Ishikawa (cell line): ENCODE measurements at regions not wholly inside any gene's neighbourhood (a gene's known extent, or its start where the extent isn't known, plus 50 kb on each side); places are given as distances from the start of the nearest gene placed in this dataset.

Experiments used
- CEBPB ChIP-seq: IDR thresholded peaks from 2 replicates; pipeline ENCODE4 v1.6.1; 2012
- CREB1 ChIP-seq: IDR thresholded peaks from 2 replicates; pipeline ENCODE4 v1.6.1; 2012; ENCODE audit warnings: low read depth
- EP300 ChIP-seq: IDR thresholded peaks from 2 replicates; pipeline ENCODE4 v1.6.1; 2012; ENCODE audit warnings: borderline replicate concordance
- RAD21 ChIP-seq: IDR thresholded peaks from 2 replicates; pipeline ENCODE4 v1.6.1; 2012; ENCODE audit warnings: low read depth
- REST ChIP-seq: IDR thresholded peaks from 2 replicates; pipeline ENCODE4 v1.6.1; 2012; ENCODE audit warnings: low read depth, mild to moderate bottlenecking
- TF ChIP-seq, protein P1 (sequence below): IDR thresholded peaks from 2 replicates; pipeline ENCODE4 v1.6.1; 2012

DNA sequence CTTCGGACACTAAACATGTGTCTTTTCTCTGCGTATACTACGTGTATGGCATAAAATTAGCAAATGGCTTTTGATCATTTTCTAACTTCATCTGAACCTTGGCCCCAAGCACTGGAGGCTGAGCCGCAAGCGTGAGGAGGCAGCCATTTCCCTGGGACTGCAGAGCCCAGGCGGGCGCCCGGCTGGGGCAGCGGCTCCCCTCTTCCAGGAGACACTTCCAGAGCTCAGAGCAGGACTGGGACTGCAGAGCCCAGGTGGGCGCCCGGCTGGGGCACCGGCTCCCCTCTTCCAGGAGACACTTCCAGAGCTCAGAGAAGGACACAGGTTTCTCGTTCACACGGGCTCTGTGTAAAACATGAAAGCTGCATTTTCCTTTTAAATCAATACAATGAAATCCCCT is 484.1 kb upstream of the SALL3 start:
- TF ChIP-seq, protein P1, sequence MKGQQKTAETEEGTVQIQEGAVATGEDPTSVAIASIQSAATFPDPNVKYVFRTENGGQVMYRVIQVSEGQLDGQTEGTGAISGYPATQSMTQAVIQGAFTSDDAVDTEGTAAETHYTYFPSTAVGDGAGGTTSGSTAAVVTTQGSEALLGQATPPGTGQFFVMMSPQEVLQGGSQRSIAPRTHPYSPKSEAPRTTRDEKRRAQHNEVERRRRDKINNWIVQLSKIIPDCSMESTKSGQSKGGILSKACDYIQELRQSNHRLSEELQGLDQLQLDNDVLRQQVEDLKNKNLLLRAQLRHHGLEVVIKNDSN, result no peak
- TF ChIP-seq RAD21, result no peak
- TF ChIP-seq CREB1, result no peak
- no peak for TF ChIP-seq REST
- TF ChIP-seq CEBPB, result no peak
- no peak for TF ChIP-seq EP300
